SK-N-SH treated with all-trans-retinoic acid at 6 μM for 48 hours (cell line): ENCODE measurements at regions not wholly inside any gene's neighbourhood (a gene's known extent, or its start where the extent isn't known, plus 50 kb on each side); places are given as distances from the start of the nearest gene placed in this dataset.

Source experiments
- ARNTL ChIP-seq: fragments of 450-650 bp; formaldehyde crosslinking; IDR thresholded peaks from 2 replicates; pipeline ENCODE4 v1.5.0; 2020; ENCODE audit warnings: low read depth, mild to moderate bottlenecking, moderate library complexity, borderline replicate concordance
- CSDC2 ChIP-seq: fragments of 250-450 bp; sonication (Bioruptor Pico); IDR thresholded peaks from 2 replicates; pipeline ENCODE4 v1.5.0; 2020; ENCODE audit warnings: mild to moderate bottlenecking, moderate library complexity
- CSRNP3 ChIP-seq: fragments of 250-450 bp; sonication (Bioruptor Pico); IDR thresholded peaks from 2 replicates; pipeline ENCODE4 v1.5.1; 2021; ENCODE audit warnings: mild to moderate bottlenecking, moderate library complexity
- ESRRG ChIP-seq: fragments of 250-450 bp; sonication (Bioruptor Pico); IDR thresholded peaks from 2 replicates; pipeline ENCODE4 v1.6.1; 2021; ENCODE audit warnings: mild to moderate bottlenecking
- OSR1 ChIP-seq: fragments of 250-450 bp; sonication (Bioruptor Pico); IDR thresholded peaks from 2 replicates; pipeline ENCODE4 v1.8.0; 2022; ENCODE audit warnings: moderate library complexity, mild to moderate bottlenecking, inconsistent platforms
- PATZ1 ChIP-seq: fragments of 250-450 bp; sonication (Bioruptor Pico); IDR thresholded peaks from 2 replicates; pipeline ENCODE4 v1.8.0; 2020; ENCODE audit warnings: mild to moderate bottlenecking, moderate library complexity, borderline replicate concordance
- PPARA ChIP-seq: fragments of 250-450 bp; sonication (Bioruptor Pico); IDR thresholded peaks from 2 replicates; pipeline ENCODE4 v1.5.0; 2020; ENCODE audit warnings: mild to moderate bottlenecking, borderline replicate concordance
- RARB ChIP-seq: fragments of 250-450 bp; sonication (Bioruptor Pico); IDR thresholded peaks from 2 replicates; pipeline ENCODE4 v1.8.0; 2021; ENCODE audit warnings: mild to moderate bottlenecking, moderate library complexity
- SNAI2 ChIP-seq: fragments of 250-450 bp; sonication (Bioruptor Pico); IDR thresholded peaks from 2 replicates; pipeline ENCODE4 v1.5.0; 2020; ENCODE audit warnings: mild to moderate bottlenecking, moderate library complexity
- ZNF70 ChIP-seq: fragments of 450-650 bp; formaldehyde crosslinking; IDR thresholded peaks from 2 replicates; pipeline ENCODE4 v1.5.0; 2020; ENCODE audit warnings: mild to moderate bottlenecking, moderate library complexity

- TF ChIP-seq OSR1 (CRISPR knock-in tag) (no peak), CSDC2 (no peak), ARNTL (CRISPR knock-in tag) (no peak), PPARA (CRISPR knock-in tag) (no peak), PATZ1 (CRISPR knock-in tag) (no peak), CSRNP3 (CRISPR knock-in tag) (no peak), ZNF70 (CRISPR knock-in tag) (no peak), RARB (CRISPR knock-in tag) (no peak), ESRRG (CRISPR knock-in tag) (no peak), SNAI2 (CRISPR knock-in tag) (no peak)
Measured at GRCh38 chr5:110055302-110055701, 365.6 kb downstream of the MAN2A1 start.
